ENCODE measurements at regions not wholly inside any gene's neighbourhood (a gene's known extent, or its start where the extent isn't known, plus 50 kb on each side); places are given as distances from the start of the nearest gene placed in this dataset.

GRCh38 chr5:165459232-165459631, 1953.8 kb downstream of the MAT2B start:
- DNase-seq (ENCODE audit: low spot score), result no peak
- no peak for TF ChIP-seq CTCF (IDR thresholded peaks at IDR 0.05; ENCODE audit: extremely low read depth, missing control alignments)

- TF ChIP-seq CTCF (IDR thresholded peaks at IDR 0.05; ENCODE audit: extremely low read depth, missing control alignments), result no peak
- DNase-seq (ENCODE audit: low spot score), result no peak
Measured at GRCh38 chr5:165460911-165461310, 1955.5 kb downstream of the MAT2B start.

- no peak for DNase-seq (ENCODE audit: low spot score)
- TF ChIP-seq CTCF (IDR thresholded peaks at IDR 0.05; ENCODE audit: extremely low read depth, missing control alignments), result no peak
Measured at GRCh38 chr5:165477546-165477945, 1972.1 kb downstream of the MAT2B start.

- DNase-seq (ENCODE audit: low spot score), result no peak
Measured at GRCh38 chr5:165495829-165496380, 1990.5 kb downstream of the MAT2B start.

GRCh38 chr5:165497707-165498106, 1992.3 kb downstream of the MAT2B start:
- DNase-seq (ENCODE audit: low spot score), result no peak
- TF ChIP-seq CTCF (IDR thresholded peaks at IDR 0.05; ENCODE audit: extremely low read depth, missing control alignments), result no peak

More at GRCh38 chr5:165495829-165496380, 1990.5 kb downstream of the MAT2B start:
- no peak for TF ChIP-seq CTCF (IDR thresholded peaks at IDR 0.05; ENCODE audit: extremely low read depth, missing control alignments)

- DNase-seq (ENCODE audit: low spot score), result no peak
- TF ChIP-seq CTCF (IDR thresholded peaks at IDR 0.05; ENCODE audit: extremely low read depth, missing control alignments), result no peak
Measured at GRCh38 chr5:165502893-165503691, 1997.7 kb downstream of the MAT2B start.

- TF ChIP-seq CTCF (IDR thresholded peaks at IDR 0.05; ENCODE audit: extremely low read depth, missing control alignments), result no peak
- DNase-seq (ENCODE audit: low spot score), result no peak
Measured at GRCh38 chr5:165504674-165505073, 1999.3 kb downstream of the MAT2B start.
